ENCODE measurements at regions not wholly inside any gene's neighbourhood (a gene's known extent, or its start where the extent isn't known, plus 50 kb on each side); places are given as distances from the start of the nearest gene placed in this dataset.

DNA sequence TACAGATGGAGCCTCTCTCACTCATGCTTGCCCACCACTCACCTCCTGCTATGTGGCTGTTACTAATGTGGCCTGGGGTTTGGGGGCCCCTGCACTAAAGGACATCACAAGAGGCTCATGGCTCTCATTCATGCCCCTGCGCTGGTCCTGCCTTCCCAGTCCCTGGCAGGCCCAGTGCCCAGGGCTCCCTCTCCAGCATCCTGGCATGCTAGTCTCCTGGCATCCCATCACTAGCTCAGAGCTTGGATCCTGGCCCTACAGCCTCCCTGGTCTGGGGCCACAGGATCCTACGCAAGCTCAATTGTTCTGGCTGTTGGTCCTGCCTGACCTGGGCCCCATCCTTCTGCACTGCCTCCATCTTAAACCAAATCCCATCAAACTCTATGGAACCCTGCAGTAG lies 685.4 kb downstream of the PTPRU start (continued):
- TF ChIP-seq, protein P1, sequence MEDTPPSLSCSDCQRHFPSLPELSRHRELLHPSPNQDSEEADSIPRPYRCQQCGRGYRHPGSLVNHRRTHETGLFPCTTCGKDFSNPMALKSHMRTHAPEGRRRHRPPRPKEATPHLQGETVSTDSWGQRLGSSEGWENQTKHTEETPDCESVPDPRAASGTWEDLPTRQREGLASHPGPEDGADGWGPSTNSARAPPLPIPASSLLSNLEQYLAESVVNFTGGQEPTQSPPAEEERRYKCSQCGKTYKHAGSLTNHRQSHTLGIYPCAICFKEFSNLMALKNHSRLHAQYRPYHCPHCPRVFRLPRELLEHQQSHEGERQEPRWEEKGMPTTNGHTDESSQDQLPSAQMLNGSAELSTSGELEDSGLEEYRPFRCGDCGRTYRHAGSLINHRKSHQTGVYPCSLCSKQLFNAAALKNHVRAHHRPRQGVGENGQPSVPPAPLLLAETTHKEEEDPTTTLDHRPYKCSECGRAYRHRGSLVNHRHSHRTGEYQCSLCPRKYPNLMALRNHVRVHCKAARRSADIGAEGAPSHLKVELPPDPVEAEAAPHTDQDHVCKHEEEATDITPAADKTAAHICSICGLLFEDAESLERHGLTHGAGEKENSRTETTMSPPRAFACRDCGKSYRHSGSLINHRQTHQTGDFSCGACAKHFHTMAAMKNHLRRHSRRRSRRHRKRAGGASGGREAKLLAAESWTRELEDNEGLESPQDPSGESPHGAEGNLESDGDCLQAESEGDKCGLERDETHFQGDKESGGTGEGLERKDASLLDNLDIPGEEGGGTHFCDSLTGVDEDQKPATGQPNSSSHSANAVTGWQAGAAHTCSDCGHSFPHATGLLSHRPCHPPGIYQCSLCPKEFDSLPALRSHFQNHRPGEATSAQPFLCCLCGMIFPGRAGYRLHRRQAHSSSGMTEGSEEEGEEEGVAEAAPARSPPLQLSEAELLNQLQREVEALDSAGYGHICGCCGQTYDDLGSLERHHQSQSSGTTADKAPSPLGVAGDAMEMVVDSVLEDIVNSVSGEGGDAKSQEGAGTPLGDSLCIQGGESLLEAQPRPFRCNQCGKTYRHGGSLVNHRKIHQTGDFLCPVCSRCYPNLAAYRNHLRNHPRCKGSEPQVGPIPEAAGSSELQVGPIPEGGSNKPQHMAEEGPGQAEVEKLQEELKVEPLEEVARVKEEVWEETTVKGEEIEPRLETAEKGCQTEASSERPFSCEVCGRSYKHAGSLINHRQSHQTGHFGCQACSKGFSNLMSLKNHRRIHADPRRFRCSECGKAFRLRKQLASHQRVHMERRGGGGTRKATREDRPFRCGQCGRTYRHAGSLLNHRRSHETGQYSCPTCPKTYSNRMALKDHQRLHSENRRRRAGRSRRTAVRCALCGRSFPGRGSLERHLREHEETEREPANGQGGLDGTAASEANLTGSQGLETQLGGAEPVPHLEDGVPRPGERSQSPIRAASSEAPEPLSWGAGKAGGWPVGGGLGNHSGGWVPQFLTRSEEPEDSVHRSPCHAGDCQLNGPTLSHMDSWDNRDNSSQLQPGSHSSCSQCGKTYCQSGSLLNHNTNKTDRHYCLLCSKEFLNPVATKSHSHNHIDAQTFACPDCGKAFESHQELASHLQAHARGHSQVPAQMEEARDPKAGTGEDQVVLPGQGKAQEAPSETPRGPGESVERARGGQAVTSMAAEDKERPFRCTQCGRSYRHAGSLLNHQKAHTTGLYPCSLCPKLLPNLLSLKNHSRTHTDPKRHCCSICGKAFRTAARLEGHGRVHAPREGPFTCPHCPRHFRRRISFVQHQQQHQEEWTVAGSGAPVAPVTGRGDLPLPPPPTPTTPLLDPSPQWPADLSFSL (CRISPR knock-in tag; IDR thresholded peaks at IDR 0.05): no peak
- TF ChIP-seq, protein P2, sequence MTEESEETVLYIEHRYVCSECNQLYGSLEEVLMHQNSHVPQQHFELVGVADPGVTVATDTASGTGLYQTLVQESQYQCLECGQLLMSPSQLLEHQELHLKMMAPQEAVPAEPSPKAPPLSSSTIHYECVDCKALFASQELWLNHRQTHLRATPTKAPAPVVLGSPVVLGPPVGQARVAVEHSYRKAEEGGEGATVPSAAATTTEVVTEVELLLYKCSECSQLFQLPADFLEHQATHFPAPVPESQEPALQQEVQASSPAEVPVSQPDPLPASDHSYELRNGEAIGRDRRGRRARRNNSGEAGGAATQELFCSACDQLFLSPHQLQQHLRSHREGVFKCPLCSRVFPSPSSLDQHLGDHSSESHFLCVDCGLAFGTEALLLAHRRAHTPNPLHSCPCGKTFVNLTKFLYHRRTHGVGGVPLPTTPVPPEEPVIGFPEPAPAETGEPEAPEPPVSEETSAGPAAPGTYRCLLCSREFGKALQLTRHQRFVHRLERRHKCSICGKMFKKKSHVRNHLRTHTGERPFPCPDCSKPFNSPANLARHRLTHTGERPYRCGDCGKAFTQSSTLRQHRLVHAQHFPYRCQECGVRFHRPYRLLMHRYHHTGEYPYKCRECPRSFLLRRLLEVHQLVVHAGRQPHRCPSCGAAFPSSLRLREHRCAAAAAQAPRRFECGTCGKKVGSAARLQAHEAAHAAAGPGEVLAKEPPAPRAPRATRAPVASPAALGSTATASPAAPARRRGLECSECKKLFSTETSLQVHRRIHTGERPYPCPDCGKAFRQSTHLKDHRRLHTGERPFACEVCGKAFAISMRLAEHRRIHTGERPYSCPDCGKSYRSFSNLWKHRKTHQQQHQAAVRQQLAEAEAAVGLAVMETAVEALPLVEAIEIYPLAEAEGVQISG (CRISPR knock-in tag; IDR thresholded peaks at IDR 0.05): no peak
- no peak for TF ChIP-seq ZNF780A (CRISPR knock-in tag; IDR thresholded peaks at IDR 0.05)
- no peak for TF ChIP-seq ZNF343 (CRISPR knock-in tag; IDR thresholded peaks at IDR 0.05)
- TF ChIP-seq, protein P3, sequence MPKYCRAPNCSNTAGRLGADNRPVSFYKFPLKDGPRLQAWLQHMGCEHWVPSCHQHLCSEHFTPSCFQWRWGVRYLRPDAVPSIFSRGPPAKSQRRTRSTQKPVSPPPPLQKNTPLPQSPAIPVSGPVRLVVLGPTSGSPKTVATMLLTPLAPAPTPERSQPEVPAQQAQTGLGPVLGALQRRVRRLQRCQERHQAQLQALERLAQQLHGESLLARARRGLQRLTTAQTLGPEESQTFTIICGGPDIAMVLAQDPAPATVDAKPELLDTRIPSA (CRISPR knock-in tag; IDR thresholded peaks at IDR 0.05; ENCODE audit: borderline replicate concordance): no peak
